GM23338 (cell line): ENCODE measurements at regions not wholly inside any gene's neighbourhood (a gene's known extent, or its start where the extent isn't known, plus 50 kb on each side); places are given as distances from the start of the nearest gene placed in this dataset.

ENCODE experiments used
- CREB1 ChIP-seq: fragments of 250-450 bp; sonication (Bioruptor Pico); IDR thresholded peaks from 2 replicates; pipeline ENCODE4 v1.5.0; 2020; ENCODE audit warnings: low read depth, mild to moderate bottlenecking, moderate library complexity
- EZH2 ChIP-seq: fragments of 200-600 bp; sonication (generic); IDR thresholded peaks from one replicate; pipeline ENCODE4 v1.8.0; 2017; ENCODE audit warnings: antibody characterized with exemption, mild to moderate bottlenecking, low read depth; ENCODE audit not compliant: unreplicated experiment
- POLR2AphosphoS5 ChIP-seq: IDR thresholded peaks from 2 replicates; pipeline ENCODE4 v1.6.1; 2016; ENCODE audit warnings: antibody characterized with exemption, low read depth
- TF ChIP-seq, protein P1 (sequence below), 2 experiments: fragments of 200-600 bp in 1 of 2; sonication (generic) in 1 of 2; conservative IDR thresholded peaks; 2 replicates each; pipeline versions ENCODE4 v1.5.1 to v1.6.1; 2016 to 2017; ENCODE audit warnings: antibody characterized with exemption in 2 of 2, low read depth in 2 of 2, mild to moderate bottlenecking in 2 of 2, moderate library complexity in 1 of 2

GRCh38 chr18:22343613-22344012 lies 74.1 kb downstream of the CTAGE1 start:
- TF ChIP-seq POLR2AphosphoS5 (no peak), CREB1 (CRISPR knock-in tag) (no peak), EZH2 (no peak)
- TF ChIP-seq, protein P1, sequence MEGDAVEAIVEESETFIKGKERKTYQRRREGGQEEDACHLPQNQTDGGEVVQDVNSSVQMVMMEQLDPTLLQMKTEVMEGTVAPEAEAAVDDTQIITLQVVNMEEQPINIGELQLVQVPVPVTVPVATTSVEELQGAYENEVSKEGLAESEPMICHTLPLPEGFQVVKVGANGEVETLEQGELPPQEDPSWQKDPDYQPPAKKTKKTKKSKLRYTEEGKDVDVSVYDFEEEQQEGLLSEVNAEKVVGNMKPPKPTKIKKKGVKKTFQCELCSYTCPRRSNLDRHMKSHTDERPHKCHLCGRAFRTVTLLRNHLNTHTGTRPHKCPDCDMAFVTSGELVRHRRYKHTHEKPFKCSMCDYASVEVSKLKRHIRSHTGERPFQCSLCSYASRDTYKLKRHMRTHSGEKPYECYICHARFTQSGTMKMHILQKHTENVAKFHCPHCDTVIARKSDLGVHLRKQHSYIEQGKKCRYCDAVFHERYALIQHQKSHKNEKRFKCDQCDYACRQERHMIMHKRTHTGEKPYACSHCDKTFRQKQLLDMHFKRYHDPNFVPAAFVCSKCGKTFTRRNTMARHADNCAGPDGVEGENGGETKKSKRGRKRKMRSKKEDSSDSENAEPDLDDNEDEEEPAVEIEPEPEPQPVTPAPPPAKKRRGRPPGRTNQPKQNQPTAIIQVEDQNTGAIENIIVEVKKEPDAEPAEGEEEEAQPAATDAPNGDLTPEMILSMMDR (conservative IDR thresholded peaks at IDR 0.05; ENCODE audit: low read depth in 2 of 2), result no peak
